ENCODE measurements at regions not wholly inside any gene's neighbourhood (a gene's known extent, or its start where the extent isn't known, plus 50 kb on each side); places are given as distances from the start of the nearest gene placed in this dataset.

GRCh38 chr2:878245-878930 is 72.3 kb upstream of the SNTG2 start:
- TF ChIP-seq MAX (IDR thresholded peaks at IDR 0.05; ENCODE audit: low read depth, low read length) (no peak), CTCF (IDR thresholded peaks at IDR 0.05; ENCODE audit: low read depth, low read length) (no peak), POLR2A (IDR thresholded peaks at IDR 0.05; ENCODE audit: extremely low read depth, insufficient read length) (no peak)

All from NB4 (cell line).